NT2/D1 (cell line): ENCODE measurements at regions not wholly inside any gene's neighbourhood (a gene's known extent, or its start where the extent isn't known, plus 50 kb on each side); places are given as distances from the start of the nearest gene placed in this dataset.

Experiments used
- DNase-seq: peaks from one replicate; pipeline ENCODE4 v3.0.0-alpha.2; 2011; ENCODE audit warnings: low read depth, low spot score
- H3K27me3 ChIP-seq: 2 replicates; pipeline ENCODE4 v1.6.0; 2011; ENCODE audit warnings: mild to moderate bottlenecking; ENCODE audit not compliant: insufficient read length, insufficient read depth
- H3K36me3 ChIP-seq: 2 replicates; pipeline ENCODE4 v1.6.1; 2011; ENCODE audit warnings: mild to moderate bottlenecking, low read length, mixed read lengths; ENCODE audit not compliant: insufficient read depth, insufficient read length
- H3K4me1 ChIP-seq: 2 replicates; pipeline ENCODE4 v1.5.1; 2011; ENCODE audit not compliant: insufficient read depth, insufficient read length
- H3K4me3 ChIP-seq: 2 replicates; pipeline ENCODE4 v1.5.1; 2011; ENCODE audit warnings: low read depth; ENCODE audit not compliant: insufficient read length
- H3K9ac ChIP-seq: 2 replicates; pipeline ENCODE4 v1.6.0; 2011; ENCODE audit warnings: low read depth; ENCODE audit not compliant: insufficient read length
- H3K9me3 ChIP-seq: 2 replicates; pipeline ENCODE4 v1.5.1; 2011; ENCODE audit warnings: mild to moderate bottlenecking, low read length; ENCODE audit not compliant: insufficient read depth
- SUZ12 ChIP-seq: IDR thresholded peaks from 2 replicates; pipeline ENCODE4 v1.6.1; 2011; ENCODE audit not compliant: insufficient read length, insufficient read depth; ENCODE audit errors: extremely low read depth
- YY1 ChIP-seq: IDR thresholded peaks from 2 replicates; pipeline ENCODE4 v1.6.1; 2011; ENCODE audit not compliant: insufficient read length, insufficient read depth
- ZNF274 ChIP-seq: IDR thresholded peaks from 2 replicates; pipeline ENCODE4 v1.6.1; 2011; ENCODE audit warnings: mild to moderate bottlenecking, low read depth, low read length

GRCh38 chr5:68538814-68539420 lies 323.4 kb downstream of the PIK3R1 start:
- H3K9me3 ChIP-seq, result no peaks in the 10 kb centered on the region
- H3K4me1 ChIP-seq, result peaks cover 2% of the 10 kb centered on the region
- H3K36me3 ChIP-seq, result no peaks in the 10 kb centered on the region
- TF ChIP-seq YY1 (no peak), SUZ12 (no peak), ZNF274 (no peak)
- H3K4me3 ChIP-seq, result no peak overlapping the region
- no peak overlapping the region for H3K9ac ChIP-seq
- no peaks in the 10 kb centered on the region for H3K27me3 ChIP-seq
- no peak for DNase-seq

- no peak for DNase-seq
- no peaks in the 10 kb centered on the region for H3K27me3 ChIP-seq
Measured at GRCh38 chr5:68540798-68541590, 325.4 kb downstream of the PIK3R1 start.

GRCh38 chr5:68542207-68542606 lies 326.7 kb downstream of the PIK3R1 start:
- Histone ChIP-seq H3K36me3 (no peaks in the 10 kb centered on the region), H3K9me3 (no peaks in the 10 kb centered on the region), H3K4me3 (no peak overlapping the region), H3K27me3 (no peaks in the 10 kb centered on the region), H3K4me1 (no peaks in the 10 kb centered on the region), H3K9ac (no peak overlapping the region)
- DNase-seq, result no peak
- TF ChIP-seq YY1 (no peak), ZNF274 (no peak), SUZ12 (no peak)

More at GRCh38 chr5:68540798-68541590, 325.4 kb downstream of the PIK3R1 start:
- Histone ChIP-seq H3K9me3 (no peaks in the 10 kb centered on the region), H3K4me1 (no peaks in the 10 kb centered on the region), H3K36me3 (no peaks in the 10 kb centered on the region), H3K9ac (no peak overlapping the region), H3K4me3 (no peak overlapping the region)
- TF ChIP-seq ZNF274, result no peak
- no peak for TF ChIP-seq YY1
- no peak for TF ChIP-seq SUZ12

GRCh38 chr5:68543212-68543611 lies 327.7 kb downstream of the PIK3R1 start:
- DNase-seq, result no peak
- Histone ChIP-seq H3K9me3 (no peaks in the 10 kb centered on the region), H3K4me3 (no peak overlapping the region), H3K4me1 (no peaks in the 10 kb centered on the region), H3K36me3 (no peaks in the 10 kb centered on the region), H3K27me3 (no peaks in the 10 kb centered on the region), H3K9ac (no peak overlapping the region)
- no peak for TF ChIP-seq ZNF274
- TF ChIP-seq YY1, result no peak
- TF ChIP-seq SUZ12, result no peak

- H3K9ac ChIP-seq, result no peak overlapping the region
- no peaks in the 10 kb centered on the region for H3K27me3 ChIP-seq
- no peaks in the 10 kb centered on the region for H3K4me1 ChIP-seq
- TF ChIP-seq SUZ12 (no peak), ZNF274 (no peak), YY1 (no peak)
- H3K4me3 ChIP-seq, result no peak overlapping the region
- H3K36me3 ChIP-seq, result no peaks in the 10 kb centered on the region
- H3K9me3 ChIP-seq, result no peaks in the 10 kb centered on the region
- no peak for DNase-seq
Measured at GRCh38 chr5:68544091-68544647, 328.6 kb downstream of the PIK3R1 start.

GRCh38 chr5:68544648-68545552 lies 329.3 kb downstream of the PIK3R1 start:
- Histone ChIP-seq H3K4me1 (no peaks in the 10 kb centered on the region), H3K9ac (no peak overlapping the region), H3K4me3 (no peak overlapping the region), H3K36me3 (no peaks in the 10 kb centered on the region), H3K27me3 (no peaks in the 10 kb centered on the region), H3K9me3 (no peaks in the 10 kb centered on the region)
- DNase-seq, result no peak
- no peak for TF ChIP-seq ZNF274
- no peak for TF ChIP-seq SUZ12
- no peak for TF ChIP-seq YY1

- Histone ChIP-seq H3K9ac (no peak overlapping the region), H3K36me3 (no peaks in the 10 kb centered on the region), H3K27me3 (no peaks in the 10 kb centered on the region), H3K4me3 (no peak overlapping the region), H3K9me3 (no peaks in the 10 kb centered on the region), H3K4me1 (no peaks in the 10 kb centered on the region)
- TF ChIP-seq ZNF274 (no peak), SUZ12 (no peak), YY1 (no peak)
- no peak for DNase-seq
Measured at GRCh38 chr5:68545636-68546295, 330.2 kb downstream of the PIK3R1 start.
